HCT116 (cell line): ENCODE measurements at regions not wholly inside any gene's neighbourhood (a gene's known extent, or its start where the extent isn't known, plus 50 kb on each side); places are given as distances from the start of the nearest gene placed in this dataset.
"Not testable (repeated sequence)": the region's sequence is repeated elsewhere in the genome, so short reads cannot be mapped to it uniquely, and the experiment has no call there.

Experiments
- ATAC-seq: fragments of 200-7000 bp; cut with Tn5 transposase; 2 replicates; pipeline ENCODE4 v1.9.1; 2020; ENCODE audit warnings: mild to moderate bottlenecking, moderate library complexity
- BruUV-seq: library from RNA; stranded (reverse); fragments of 400-500 nt; replicated peaks from 2 replicates; lab custom pipeline; 2021; lab: Mats Ljungman, UMichigan
- CTCF ChIA-PET: fragments of 300-600 bp; sonication (Branson Sonifier 250); formaldehyde crosslinking; loops from one replicate; lab custom pipeline; 2021; ENCODE audit warnings: antibody characterized with exemption; lab: Charles Lee
- POLR2A ChIA-PET: fragments of 300-600, 350-600 bp; sonication (Branson Sonifier 250); formaldehyde crosslinking; loops from one replicate; lab custom pipeline; 2021; ENCODE audit warnings: antibody characterized with exemption; lab: Charles Lee
- RAD21 ChIA-PET, 2 experiments: fragments of 300-600 bp; sonication (Branson Sonifier 250); formaldehyde crosslinking; loops; one replicate each; lab custom pipeline; 2023; ENCODE audit warnings: low total read pairs in 2 of 2; ENCODE audit not compliant: uncharacterized antibody in 2 of 2, unreplicated experiment in 2 of 2, low non-redundant PET in 1 of 2; lab: Charles Lee
- DNase-seq: peaks from one replicate; pipeline ENCODE4 v3.0.0-alpha.2; 2010; ENCODE audit warnings: low read depth, low spot score
- H2AFZ ChIP-seq: fragments of 200-600 bp; shearing (Covaris generic), sonication (generic); 2 replicates; pipeline ENCODE4 v1.6.1; 2017; ENCODE audit warnings: low read depth, mixed run types, mixed read lengths, antibody characterized with exemption, low read length; ENCODE audit not compliant: poor library complexity, severe bottlenecking
- H3K27ac ChIP-seq: 2 replicates; pipeline ENCODE4 v1.5.1; 2012; ENCODE audit warnings: low read depth, low read length
- H3K27me3 ChIP-seq: fragments of 200-600 bp; sonication (generic); 2 replicates; pipeline ENCODE4 v1.6.1; 2016; ENCODE audit warnings: mixed run types, low read length, mixed read lengths; ENCODE audit not compliant: insufficient read depth
- H3K36me3 ChIP-seq, 2 experiments: fragments of 200-500 bp in 1 of 2; fragments of 200-600 bp in 1 of 2; sonication (Bioruptor generic) in 1 of 2; sonication (generic) in 1 of 2; 2 replicates each; pipeline versions ENCODE4 v1.5.1 to v1.6.1; 2014 to 2016; ENCODE audit warnings: low read length in 2 of 2, inconsistent platforms in 1 of 2, mixed read lengths in 1 of 2, mixed run types in 1 of 2; ENCODE audit not compliant: insufficient read depth in 2 of 2, control insufficient read depth in 1 of 2
- H3K4me1 ChIP-seq, 2 experiments: fragments of 200-600 bp in 1 of 2; sonication (generic) in 1 of 2; 2 replicates each; pipeline versions ENCODE4 v1.5.1 to v1.6.1; 2012 to 2017; ENCODE audit warnings: low read length in 2 of 2, inconsistent platforms in 1 of 2, mild to moderate bottlenecking in 1 of 2, mixed read lengths in 1 of 2, mixed run types in 1 of 2, moderate library complexity in 1 of 2; ENCODE audit not compliant: insufficient read depth in 2 of 2, control insufficient read depth in 1 of 2
- H3K4me2 ChIP-seq: fragments of 200-600 bp; sonication (generic); 2 replicates; pipeline ENCODE4 v1.6.1; 2017; ENCODE audit warnings: mixed run types, low read length, mixed read lengths
- H3K4me3 ChIP-seq, 2 experiments: fragments of 200-600 bp in 1 of 2; sonication (generic) in 1 of 2; replicated peaks in 1 of 2; 2 replicates each; pipeline ENCODE4 v1.5.1; 2011 to 2016; ENCODE audit warnings: low read length in 2 of 2, control low read depth in 1 of 2, low read depth in 1 of 2, mild to moderate bottlenecking in 1 of 2, mixed read lengths in 1 of 2, mixed run types in 1 of 2
- H3K79me2 ChIP-seq: fragments of 200-600 bp; sonication (generic); 2 replicates; pipeline ENCODE4 v1.6.1; 2017; ENCODE audit warnings: mild to moderate bottlenecking, mixed run types, low read length, moderate library complexity, mixed read lengths; ENCODE audit not compliant: insufficient read depth
- H3K9ac ChIP-seq: fragments of 200-600 bp; sonication (generic); 2 replicates; pipeline ENCODE4 v1.6.1; 2016; ENCODE audit warnings: low read length, mixed read lengths
- H3K9me2 ChIP-seq: fragments of 200-600 bp; sonication (generic), shearing (Covaris generic); 2 replicates; pipeline ENCODE4 v1.6.1; 2017; ENCODE audit warnings: mixed run types, mild to moderate bottlenecking, moderate library complexity; ENCODE audit not compliant: insufficient read depth
- H3K9me3 ChIP-seq, 2 experiments: fragments of 200-500 bp in 1 of 2; fragments of 200-600 bp in 1 of 2; sonication (Bioruptor generic) in 1 of 2; sonication (generic) in 1 of 2; 2 replicates each; pipeline ENCODE4 v1.6.1; 2014 to 2017; ENCODE audit warnings: low read length in 2 of 2, mixed read lengths in 2 of 2, inconsistent platforms in 1 of 2, low read depth in 1 of 2, mild to moderate bottlenecking in 1 of 2, mixed run types in 1 of 2, moderate library complexity in 1 of 2; ENCODE audit not compliant: control insufficient read depth in 1 of 2, insufficient read depth in 1 of 2
- H4K20me1 ChIP-seq: fragments of 200-600 bp; sonication (generic), shearing (Covaris generic); 2 replicates; pipeline ENCODE4 v1.6.1; 2017; ENCODE audit warnings: mixed run types, mild to moderate bottlenecking, moderate library complexity; ENCODE audit not compliant: insufficient read depth
- CBX3 ChIP-seq: IDR thresholded peaks from 2 replicates; pipeline ENCODE4 v1.6.1; 2012; ENCODE audit warnings: low read depth
- EGR1 ChIP-seq: IDR thresholded peaks from 2 replicates; pipeline ENCODE4 v1.6.1; 2012; ENCODE audit warnings: low read depth
- EZH2phosphoT487 ChIP-seq: fragments of 200-600 bp; IDR thresholded peaks from 2 replicates; pipeline ENCODE4 v1.6.1; 2018; ENCODE audit warnings: antibody characterized with exemption, borderline replicate concordance
- JUND ChIP-seq: IDR thresholded peaks from 2 replicates; pipeline ENCODE4 v1.6.1; 2012
- POLR2A ChIP-seq: IDR thresholded peaks from 2 replicates; pipeline ENCODE4 v1.7.0; 2011; ENCODE audit warnings: borderline replicate concordance; ENCODE audit not compliant: insufficient read depth, insufficient read length; ENCODE audit errors: extremely low read depth
- SIN3A ChIP-seq: IDR thresholded peaks from 2 replicates; pipeline ENCODE4 v1.6.1; 2012; ENCODE audit warnings: low read depth
- SP1 ChIP-seq: IDR thresholded peaks from 2 replicates; pipeline ENCODE4 v1.6.1; 2012; ENCODE audit warnings: low read depth
- SRF ChIP-seq: IDR thresholded peaks from 2 replicates; pipeline ENCODE4 v1.6.1; 2012; ENCODE audit warnings: low read depth
- ZFX ChIP-seq: fragments of 450-650 bp; IDR thresholded peaks from 2 replicates; pipeline ENCODE4 v1.6.1; 2017
- intact Hi-C: fragments of 100-400 bp; cut with micrococcal nuclease; formaldehyde crosslinking; loops from 2 replicates; pipeline ENCODE4 v1.10.0; 2022
- TF ChIP-seq, protein P1 (sequence below), 3 experiments: fragments of 200-600 bp in 1 of 3; sonication (generic) in 1 of 3; IDR thresholded peaks in 2 of 3; conservative IDR thresholded peaks in 1 of 3; 2 replicates each; pipeline ENCODE4 v1.5.1; 2012 to 2017; ENCODE audit warnings: low read depth in 2 of 3, low read length in 2 of 3, antibody characterized with exemption in 1 of 3, borderline replicate concordance in 1 of 3, control low read depth in 1 of 3, mild to moderate bottlenecking in 1 of 3, mixed read lengths in 1 of 3, mixed run types in 1 of 3, moderate library complexity in 1 of 3; ENCODE audit not compliant: insufficient read depth in 1 of 3
- TF ChIP-seq, protein P2 (sequence below): IDR thresholded peaks from 2 replicates; pipeline ENCODE4 v1.6.1; 2012

DNA sequence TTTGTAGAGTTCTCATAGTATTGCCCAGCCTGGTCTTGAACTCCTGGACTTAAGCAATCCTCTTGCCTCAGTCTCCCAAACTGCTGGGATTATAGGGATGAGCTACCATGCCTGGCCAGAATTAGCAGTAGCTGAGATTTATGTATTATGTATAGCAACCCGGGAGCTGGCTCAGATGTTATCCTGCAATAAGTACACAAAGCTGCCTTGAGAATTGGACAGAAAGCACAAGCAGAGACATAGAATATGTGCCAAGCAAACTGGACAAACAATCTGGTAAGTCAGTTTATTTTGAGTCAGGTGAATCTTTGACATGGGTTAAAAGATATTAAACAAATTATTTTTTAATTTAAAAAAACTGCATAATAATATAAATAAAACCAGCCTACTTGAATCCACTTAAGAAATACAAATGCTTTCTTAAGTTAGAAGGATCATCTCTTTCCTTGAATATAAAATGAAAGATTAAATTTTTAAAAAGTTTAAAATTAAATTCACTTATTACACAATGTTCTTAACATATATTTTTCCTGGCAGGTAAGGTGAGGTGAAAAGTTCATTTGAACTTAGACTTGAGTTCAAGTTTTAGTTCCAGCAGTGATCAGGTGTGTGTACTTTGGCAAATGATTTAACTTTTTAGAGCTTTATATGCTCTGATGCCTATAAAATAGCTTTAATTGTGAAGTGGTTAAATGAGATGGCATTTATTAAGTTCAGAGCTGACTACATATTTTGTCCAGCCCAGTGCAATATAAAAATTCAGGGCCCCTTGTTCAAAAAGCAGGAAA is 87.8 kb upstream of the ACSL1 start:
- RAD21 ChIA-PET, result no interaction called here
- H3K79me2 ChIP-seq, result no peaks in the 10 kb centered on the region
- no peaks in the 10 kb centered on the region for H3K4me1 ChIP-seq
- no peaks in the 10 kb centered on the region for H3K9me2 ChIP-seq
- POLR2A ChIA-PET, result no interaction called here
- H3K4me3 ChIP-seq, result no peak overlapping the region
- intact Hi-C loops, result no loop called here
- H3K36me3 ChIP-seq, result no peaks in the 10 kb centered on the region
- TF ChIP-seq JUND, result no peak
- no peak for TF ChIP-seq EGR1
- no peak for TF ChIP-seq SRF
- TF ChIP-seq EZH2phosphoT487, result no peak
- TF ChIP-seq SIN3A, result no peak
- no peak for TF ChIP-seq SP1
- TF ChIP-seq ZFX, result no peak
- no peak for TF ChIP-seq POLR2A
- TF ChIP-seq, protein P1, sequence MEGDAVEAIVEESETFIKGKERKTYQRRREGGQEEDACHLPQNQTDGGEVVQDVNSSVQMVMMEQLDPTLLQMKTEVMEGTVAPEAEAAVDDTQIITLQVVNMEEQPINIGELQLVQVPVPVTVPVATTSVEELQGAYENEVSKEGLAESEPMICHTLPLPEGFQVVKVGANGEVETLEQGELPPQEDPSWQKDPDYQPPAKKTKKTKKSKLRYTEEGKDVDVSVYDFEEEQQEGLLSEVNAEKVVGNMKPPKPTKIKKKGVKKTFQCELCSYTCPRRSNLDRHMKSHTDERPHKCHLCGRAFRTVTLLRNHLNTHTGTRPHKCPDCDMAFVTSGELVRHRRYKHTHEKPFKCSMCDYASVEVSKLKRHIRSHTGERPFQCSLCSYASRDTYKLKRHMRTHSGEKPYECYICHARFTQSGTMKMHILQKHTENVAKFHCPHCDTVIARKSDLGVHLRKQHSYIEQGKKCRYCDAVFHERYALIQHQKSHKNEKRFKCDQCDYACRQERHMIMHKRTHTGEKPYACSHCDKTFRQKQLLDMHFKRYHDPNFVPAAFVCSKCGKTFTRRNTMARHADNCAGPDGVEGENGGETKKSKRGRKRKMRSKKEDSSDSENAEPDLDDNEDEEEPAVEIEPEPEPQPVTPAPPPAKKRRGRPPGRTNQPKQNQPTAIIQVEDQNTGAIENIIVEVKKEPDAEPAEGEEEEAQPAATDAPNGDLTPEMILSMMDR (IDR thresholded peaks at IDR 0.05 in 2 of 3, conservative IDR thresholded peaks at IDR 0.05 in 1 of 3; ENCODE audit: borderline replicate concordance in 1 of 3, insufficient read depth in 1 of 3, low read depth in 2 of 3, low read length in 2 of 3), result no peak
- TF ChIP-seq, protein P2, sequence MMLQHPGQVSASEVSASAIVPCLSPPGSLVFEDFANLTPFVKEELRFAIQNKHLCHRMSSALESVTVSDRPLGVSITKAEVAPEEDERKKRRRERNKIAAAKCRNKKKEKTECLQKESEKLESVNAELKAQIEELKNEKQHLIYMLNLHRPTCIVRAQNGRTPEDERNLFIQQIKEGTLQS, result no peak
- TF ChIP-seq CBX3, result no peak
- H2AFZ ChIP-seq, result no peak overlapping the region
- CTCF ChIA-PET, result no interaction called here
- H3K27me3 ChIP-seq, result no peaks in the 10 kb centered on the region
- no peaks in the 10 kb centered on the region for H4K20me1 ChIP-seq
- H3K4me2 ChIP-seq, result no peak overlapping the region
- DNase-seq (no peak), ATAC-seq (no peak)
- peaks cover 0 to 8% of the 10 kb centered on the region in 2 experiments; a peak in 2 of 4 replicates for H3K9me3 ChIP-seq
- H3K27ac ChIP-seq, result no peak overlapping the region
- BruUV-seq, result no TSS peak
- H3K9ac ChIP-seq, result no peak overlapping the region

DNA sequence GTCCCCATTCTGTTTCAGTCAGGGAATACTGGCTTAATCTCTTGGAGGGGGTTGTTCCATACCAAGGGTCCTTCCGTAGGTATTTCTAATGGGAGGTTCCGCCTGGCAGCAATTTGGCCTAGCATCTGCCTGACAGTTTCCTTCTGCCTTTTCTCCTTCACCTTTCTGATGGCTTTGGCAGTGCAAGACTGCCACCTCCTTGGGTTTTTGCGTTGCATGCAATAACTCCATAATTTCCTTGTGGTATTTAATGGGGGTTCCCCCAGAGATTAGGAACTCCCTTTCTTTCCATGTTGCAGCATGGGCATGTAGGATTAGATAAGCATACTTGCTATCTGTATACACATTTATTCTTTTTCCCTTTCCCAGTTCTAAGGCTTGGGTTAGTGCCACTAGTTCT is 93.0 kb upstream of the ACSL1 start:
- BruUV-seq, ATAC-seq, H3K9ac ChIP-seq, H3K9me2 ChIP-seq, H3K27me3 ChIP-seq, H3K36me3 ChIP-seq, CTCF ChIA-PET, POLR2A ChIA-PET, H3K27ac ChIP-seq, H3K4me3 ChIP-seq, intact Hi-C loops, H3K79me2 ChIP-seq, RAD21 ChIA-PET, DNase-seq, H2AFZ ChIP-seq, H3K4me2 ChIP-seq, H3K4me1 ChIP-seq, H3K9me3 ChIP-seq, H4K20me1 ChIP-seq: not testable (repeated sequence)
